OCI-M2 (cell line): ENCODE measurements at regions not wholly inside any gene's neighbourhood (a gene's known extent, or its start where the extent isn't known, plus 50 kb on each side); places are given as distances from the start of the nearest gene placed in this dataset.
"Not testable (repeated sequence)": the region's sequence is repeated elsewhere in the genome, so short reads cannot be mapped to it uniquely, and the experiment has no call there.

Experiments used
- DNase-seq: peaks from one replicate; lab custom pipeline; 2025; ENCODE audit not compliant: unreplicated experiment; lab: John Stamatoyannopoulos, UW

DNA sequence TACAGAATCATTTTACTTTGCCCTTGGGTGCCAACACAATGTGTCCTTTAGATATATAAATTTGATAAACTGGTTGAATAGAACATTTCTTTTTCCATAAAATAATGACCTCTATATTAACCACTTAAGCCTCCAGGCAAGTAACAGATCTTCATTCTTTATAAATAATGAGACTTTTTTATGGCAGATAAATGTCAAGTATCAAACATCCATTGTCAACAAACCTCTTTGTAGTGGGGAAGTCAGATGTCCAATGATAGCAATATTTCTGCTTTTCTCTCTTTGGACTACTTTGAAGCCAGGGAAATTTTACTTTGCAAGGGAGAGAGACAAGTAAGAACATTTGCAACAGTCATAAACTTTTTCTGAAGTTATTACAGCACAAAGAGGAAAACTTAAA is 841.2 kb downstream of the CDH8 start:
- no peak for DNase-seq

- DNase-seq = no peak
Observed at GRCh38 chr16:61194573-61194972, 841.7 kb downstream of the CDH8 start.

DNA sequence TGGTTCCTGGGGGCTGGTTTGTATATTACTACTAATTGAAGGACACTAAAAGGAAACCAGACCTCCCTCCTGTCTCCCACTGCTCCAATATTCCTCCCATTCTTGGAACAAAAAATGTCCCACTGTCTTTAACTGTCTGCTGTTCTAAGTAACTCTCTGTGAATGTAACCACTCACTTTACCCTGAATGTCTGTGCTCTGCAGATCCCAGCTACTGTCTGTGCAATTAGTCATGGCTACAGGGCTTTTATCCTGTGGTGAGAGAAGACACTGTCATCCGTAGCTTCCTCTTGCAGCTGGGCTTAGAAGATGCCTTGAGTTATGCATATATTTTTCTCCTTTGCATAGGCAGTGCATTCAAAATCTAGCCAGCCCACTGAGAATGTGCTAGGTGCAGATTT is 853.8 kb downstream of the CDH8 start:
- DNase-seq = no peak

DNA sequence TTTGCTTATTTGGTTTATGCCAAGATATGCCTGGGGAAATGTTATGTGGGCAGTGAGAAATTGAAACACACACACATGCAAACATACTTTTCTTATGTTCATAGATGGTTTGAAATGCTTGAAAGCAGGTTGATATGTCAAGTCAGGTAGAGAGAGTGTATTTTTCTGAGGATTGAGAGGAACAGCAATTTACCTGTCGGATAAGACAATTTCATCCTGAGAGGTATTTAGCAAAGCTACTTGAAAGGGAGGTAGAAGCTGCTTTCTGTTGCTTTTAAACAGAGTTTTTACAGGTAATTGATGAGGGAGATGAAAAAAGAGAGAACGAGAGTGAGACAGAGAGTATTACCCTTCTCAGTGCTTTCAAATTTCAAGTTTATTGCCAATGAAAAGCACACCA is 854.3 kb downstream of the CDH8 start:
- no peak for DNase-seq

DNA sequence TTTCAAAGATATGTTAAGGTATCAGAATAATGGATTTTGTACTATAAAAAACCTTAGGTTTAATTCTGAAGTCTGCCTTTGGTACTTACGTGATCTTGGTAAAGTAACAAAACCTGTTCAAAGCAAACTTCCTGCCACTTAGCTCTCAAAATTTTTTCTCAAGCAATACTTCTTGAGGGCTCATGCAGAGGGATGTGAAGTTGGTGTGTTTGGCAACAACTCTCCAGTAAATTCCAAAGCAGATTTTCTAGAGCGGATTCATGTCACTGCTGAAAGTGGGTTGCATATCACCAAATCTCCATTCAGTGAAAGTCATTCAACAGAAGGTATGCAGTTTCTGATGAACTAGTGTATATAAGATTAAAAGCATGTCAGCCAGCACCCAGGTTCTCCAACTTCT is 856.7 kb downstream of the CDH8 start:
- DNase-seq = no peak

DNA sequence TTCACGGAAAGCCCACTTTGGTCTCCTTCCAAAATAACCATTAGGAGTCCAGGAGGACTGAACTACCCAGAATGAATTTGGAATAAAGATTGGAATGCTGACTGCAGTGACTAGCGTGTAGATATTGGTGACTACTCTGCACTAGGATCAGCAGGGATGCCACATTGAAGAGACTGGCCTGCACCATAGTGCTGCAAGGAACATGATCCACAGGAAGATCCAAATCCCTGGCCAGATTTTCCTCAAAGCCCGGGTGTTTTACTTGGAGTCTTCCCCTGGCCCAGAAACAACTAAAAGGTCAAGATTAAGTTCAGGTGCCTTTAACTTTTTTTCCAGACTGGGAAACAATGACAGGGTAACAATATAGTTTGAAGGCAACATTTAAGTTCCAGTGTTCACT is 870.4 kb downstream of the CDH8 start:
- DNase-seq = no peak

GRCh38 chr16:61150351-61150750 is 885.9 kb downstream of the CDH8 start:
- DNase-seq = no peak

DNA sequence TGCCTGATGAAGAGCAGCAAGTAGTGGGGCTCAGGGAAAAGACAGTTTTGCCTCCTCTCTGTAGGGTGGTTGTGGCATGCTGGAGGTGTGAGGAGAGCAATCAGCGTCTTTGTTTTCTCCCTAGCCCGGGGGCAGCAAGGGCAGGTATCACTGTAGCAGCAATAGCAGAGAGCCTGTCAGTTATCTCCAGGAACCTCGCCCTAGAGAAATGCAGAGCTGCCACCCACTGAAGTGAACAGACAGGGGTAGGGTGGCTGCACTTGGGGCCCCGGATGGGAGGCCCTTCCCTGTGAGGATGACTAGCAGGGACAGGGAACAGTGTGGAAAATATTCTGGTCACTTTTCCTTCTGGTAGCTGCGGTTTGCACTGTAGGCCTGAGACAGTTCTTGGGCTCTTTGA is 886.5 kb downstream of the CDH8 start:
- DNase-seq = no peak

- DNase-seq = no peak
Observed at GRCh38 chr16:61148930-61149329, 887.3 kb downstream of the CDH8 start.

DNA sequence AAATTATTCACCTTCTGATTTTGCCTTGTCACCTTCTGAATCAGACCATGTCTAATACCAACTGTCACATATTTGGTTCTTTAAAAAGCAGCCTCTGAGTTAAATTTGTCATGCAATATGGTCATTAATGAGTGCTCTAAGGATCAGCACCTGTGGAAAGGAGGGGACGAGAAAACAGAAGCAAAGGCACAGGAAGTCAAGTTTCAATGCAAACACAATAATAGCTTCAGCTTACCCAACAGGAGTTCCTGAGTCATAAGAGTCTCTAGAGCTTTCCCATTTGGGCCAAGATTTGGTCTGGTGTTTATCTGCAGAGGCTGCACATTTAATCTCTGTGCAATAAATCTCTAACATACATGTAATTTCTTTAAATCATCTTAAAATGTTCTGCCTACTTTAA is 889.8 kb downstream of the CDH8 start:
- DNase-seq = no peak

DNA sequence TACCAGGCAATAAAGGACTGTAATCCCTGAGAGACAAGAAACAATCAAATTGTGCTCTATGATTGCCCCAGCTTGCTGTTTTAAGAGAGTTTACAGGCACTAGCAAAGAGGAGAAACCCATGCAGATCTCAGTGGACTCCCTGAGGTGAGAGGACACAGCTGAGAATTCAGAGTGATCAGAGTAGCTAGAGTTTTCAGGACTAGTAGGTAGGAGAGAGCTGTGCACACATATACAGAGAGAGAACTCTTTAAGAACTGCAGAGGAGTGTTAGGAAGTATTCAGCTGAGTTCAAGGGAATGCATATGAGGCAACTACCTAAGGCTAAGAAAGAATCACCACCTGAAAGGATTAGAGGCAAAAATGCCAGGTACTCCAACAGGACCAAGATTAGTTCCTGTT is 904.8 kb downstream of the CDH8 start:
- DNase-seq = no peak

GRCh38 chr16:61128545-61129323 is 907.5 kb downstream of the CDH8 start:
- DNase-seq = no peak

- no peak for DNase-seq
Observed at GRCh38 chr16:61105544-61105943, 930.7 kb downstream of the CDH8 start.

- DNase-seq = no peak
Observed at GRCh38 chr16:61098505-61098904, 937.7 kb downstream of the CDH8 start.

- DNase-seq = not testable (repeated sequence)
Observed at GRCh38 chr16:61091300-61091699, 944.9 kb downstream of the CDH8 start.

DNA sequence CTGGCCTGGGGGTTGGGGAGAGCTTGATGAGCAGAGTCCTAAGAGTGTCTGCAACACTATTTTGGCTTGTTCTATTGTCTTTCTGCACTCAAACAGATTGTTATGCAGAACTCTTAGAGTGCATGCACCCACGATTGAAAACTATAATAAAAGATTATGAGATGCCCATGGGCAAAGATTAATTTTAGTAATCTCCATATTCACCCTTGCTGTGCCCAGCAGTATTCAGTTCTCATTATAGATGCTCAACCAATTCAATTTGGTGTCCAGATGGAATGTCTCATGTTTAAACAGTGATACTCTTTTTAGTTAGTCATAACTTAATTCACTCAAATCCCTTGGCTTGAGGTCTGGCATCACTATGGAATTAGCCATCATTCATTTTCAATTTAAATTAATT is 952.5 kb downstream of the CDH8 start:
- no peak for DNase-seq

DNA sequence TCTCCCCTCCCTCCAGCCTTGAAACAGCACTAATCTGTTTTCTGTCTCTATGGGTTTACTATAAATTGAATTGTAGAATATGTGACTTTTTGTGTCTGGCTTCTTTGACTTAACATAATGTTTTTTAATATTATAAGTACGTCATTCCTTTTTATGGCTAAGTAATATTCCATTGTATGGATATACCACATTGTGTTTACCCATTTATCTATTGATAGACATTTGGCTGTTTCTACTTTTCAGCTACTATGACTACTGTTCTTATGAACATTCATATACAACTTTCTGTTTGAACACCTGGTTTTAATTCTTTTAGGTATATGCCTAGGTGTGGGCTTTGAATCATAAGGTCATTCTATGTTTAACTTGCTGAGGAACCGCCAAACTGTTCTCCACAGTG is 961.9 kb downstream of the CDH8 start:
- DNase-seq = no peak

DNA sequence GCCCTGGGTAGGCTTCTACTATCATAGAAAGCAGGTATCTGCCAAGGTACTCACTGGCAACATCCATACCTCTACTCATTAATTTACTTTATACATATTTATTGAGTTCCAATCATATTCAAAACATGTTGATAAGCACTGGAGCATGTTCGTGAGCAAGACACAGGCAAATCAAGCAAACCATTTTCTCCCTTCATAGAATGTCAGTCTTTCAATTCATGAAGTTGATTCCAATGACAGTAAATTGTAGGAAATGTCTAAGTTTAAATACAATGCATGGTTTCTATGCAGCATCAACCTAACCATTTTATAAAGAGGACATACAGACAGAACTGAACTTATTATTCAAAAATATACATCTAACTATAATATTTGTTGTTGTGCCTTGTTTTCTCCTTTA is 978.6 kb downstream of the CDH8 start:
- DNase-seq = no peak

DNA sequence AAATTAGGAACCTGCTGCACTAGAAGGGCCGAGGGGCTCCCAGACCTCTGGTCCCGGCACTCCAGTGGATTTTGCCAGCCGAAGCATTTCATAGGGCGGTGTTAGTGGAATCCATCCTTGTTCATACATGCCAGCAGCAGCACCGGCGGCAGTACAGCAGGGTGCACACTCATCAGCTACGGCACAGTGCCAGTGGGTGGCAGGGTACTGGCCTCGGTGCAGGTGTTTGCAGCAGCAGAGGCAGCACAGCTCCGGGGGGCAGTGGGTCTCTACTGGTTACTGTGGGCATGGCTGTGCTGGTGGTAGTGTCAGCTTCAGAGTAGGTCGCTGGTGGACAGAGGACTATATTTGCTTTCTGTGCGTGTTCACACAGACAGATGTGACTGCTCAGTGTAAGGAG is 985.7 kb downstream of the CDH8 start:
- no peak for DNase-seq

GRCh38 chr16:61045931-61046330 is 990.3 kb downstream of the CDH8 start:
- no peak for DNase-seq

DNA sequence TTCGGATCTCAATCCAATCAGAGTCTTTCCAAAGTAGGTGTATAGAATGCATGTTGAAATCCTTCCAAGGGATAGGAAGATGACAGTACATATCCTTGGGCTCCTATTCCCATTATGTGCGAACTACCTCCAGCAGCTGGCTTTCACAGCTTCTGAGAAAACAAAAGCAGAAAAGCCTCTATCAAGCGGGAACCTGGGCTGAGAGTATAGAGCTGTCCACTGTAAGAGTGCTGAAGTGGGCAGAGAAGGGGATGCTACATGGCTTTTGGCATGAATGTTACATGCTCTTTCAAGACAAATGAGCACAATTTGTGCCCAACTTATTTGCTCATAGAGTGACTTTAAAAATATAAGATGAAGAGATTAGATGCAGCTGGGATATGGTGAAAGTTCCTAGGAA is 993.5 kb downstream of the CDH8 start:
- DNase-seq = no peak

DNA sequence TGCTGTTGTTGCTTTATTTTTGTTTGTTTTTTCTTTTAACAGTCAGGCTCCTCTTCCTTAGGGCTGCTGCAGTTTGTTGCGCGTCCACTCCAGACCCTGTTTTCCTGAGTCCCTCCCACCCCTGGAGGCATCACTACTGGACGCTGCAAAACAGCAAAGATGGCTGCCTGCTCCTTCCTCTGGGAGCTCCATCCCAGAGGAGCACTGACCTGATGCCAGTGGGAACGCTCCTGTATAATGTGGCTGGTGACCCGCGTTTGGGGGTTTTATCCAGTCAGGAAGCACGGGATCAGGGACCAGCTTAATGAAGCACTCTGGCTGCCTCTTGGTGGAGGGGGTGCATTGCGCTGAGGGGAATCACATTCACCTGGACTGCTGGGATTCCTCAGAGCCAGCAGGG is 1005.6 kb downstream of the CDH8 start:
- no peak for DNase-seq

DNA sequence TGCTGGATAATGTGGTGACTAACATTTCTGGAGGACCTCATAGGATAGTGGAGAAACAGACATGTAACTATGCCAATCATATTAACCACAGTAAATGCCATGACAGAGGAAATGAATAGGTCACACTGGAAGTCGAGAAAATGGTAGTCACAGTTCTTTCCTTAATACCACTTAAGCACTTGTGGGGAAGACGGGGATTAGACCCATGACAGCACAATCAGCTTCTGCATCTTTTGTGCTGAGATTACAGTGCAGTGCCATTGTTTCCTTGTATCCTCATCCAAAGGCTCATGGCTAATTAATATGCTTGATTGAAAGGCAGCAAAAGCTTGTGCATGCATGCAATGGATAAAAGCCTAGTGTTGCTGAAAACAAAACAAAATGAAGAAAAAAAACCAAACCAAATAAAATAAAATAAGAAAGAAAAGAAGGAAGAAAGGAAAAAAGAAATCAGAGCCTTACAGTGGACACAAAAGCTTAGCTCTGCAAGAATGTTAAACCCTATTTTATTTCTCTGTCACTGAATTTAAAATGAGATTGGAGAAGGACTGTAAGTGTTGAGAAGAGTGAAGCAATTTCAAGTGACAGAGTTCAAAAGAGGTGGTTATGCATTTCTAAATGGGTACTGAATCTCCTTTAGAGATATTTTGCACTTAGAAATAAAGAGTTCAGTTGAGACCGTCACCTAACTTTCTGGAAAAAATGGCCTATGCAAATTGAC is 1011.9 kb downstream of the CDH8 start:
- DNase-seq = no peak
